Stimulated activated CD4-positive, alpha-beta T cell treated with anti-CD3 and anti-CD28 coated beads, Interleukin-2, amount 100 ng/mL, for 24 hours (primary cell): ENCODE measurements at regions not wholly inside any gene's neighbourhood (a gene's known extent, or its start where the extent isn't known, plus 50 kb on each side); places are given as distances from the start of the nearest gene placed in this dataset.

Experiments
- DNase-seq, 2 donors: peaks; one replicate each; pipeline ENCODE4 v3.0.0-alpha.2; 2020

DNA sequence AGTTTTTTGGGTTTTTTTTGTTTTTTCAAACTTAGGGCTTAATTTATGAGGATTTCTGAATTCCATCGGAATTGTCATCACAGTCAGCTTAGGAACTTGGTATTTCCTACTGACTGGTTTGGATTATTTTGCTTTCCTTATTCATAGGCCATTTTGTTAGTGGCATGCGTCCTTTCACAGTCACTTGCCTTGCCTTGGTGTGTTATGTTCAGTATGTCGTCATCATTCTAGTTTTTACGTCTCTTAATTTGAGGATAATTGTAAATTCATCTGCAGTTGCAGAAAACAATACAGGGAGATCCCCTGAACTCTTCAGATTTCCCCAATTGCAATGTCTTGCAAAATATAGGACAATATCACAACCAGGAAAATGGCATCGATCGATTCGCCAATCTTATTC is 485.3 kb downstream of the CBLN2 start:
- no peak for DNase-seq

DNA sequence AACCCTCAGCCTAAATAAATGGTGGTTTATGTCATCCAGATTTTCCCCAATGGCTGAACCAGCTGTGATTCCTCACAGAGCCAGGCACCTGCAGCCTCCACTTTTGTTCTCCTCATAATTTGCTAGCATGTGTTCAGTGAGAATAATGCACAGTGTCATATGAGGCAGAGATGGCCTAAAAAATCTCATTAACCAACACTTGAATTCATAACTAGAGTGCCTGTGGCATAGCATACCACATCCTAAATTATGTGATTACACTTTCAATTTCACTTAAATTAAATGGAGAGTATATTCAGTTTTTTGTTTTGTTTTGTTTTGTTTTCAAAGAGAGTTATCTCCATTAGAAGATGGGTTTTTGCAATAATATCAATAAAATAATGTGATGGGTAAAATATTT is 488.0 kb downstream of the CBLN2 start:
- DNase-seq = no peak

- no peak for DNase-seq
Observed at GRCh38 chr18:72041313-72042032, 502.7 kb downstream of the CBLN2 start.

DNA sequence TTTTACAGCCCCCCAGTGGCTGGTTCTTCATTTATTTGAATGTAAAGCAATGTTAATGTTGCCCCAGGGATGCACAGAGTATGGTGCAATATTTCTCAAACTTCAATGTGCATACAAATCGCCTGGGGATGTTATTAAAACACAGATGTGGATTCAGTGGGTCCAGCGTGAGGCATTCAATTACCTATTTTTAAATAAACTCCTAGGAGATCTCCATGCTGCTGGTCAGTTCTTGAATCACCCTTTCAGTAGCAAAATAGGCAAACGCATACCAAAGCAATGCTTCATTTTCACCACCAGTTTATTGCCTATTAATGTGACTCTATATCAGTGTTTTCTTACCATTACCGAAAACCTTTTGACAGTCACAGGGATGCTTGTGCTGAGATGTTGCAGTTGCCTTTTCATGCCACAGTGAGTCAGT is 530.7 kb downstream of the CBLN2 start:
- no peak for DNase-seq

DNA sequence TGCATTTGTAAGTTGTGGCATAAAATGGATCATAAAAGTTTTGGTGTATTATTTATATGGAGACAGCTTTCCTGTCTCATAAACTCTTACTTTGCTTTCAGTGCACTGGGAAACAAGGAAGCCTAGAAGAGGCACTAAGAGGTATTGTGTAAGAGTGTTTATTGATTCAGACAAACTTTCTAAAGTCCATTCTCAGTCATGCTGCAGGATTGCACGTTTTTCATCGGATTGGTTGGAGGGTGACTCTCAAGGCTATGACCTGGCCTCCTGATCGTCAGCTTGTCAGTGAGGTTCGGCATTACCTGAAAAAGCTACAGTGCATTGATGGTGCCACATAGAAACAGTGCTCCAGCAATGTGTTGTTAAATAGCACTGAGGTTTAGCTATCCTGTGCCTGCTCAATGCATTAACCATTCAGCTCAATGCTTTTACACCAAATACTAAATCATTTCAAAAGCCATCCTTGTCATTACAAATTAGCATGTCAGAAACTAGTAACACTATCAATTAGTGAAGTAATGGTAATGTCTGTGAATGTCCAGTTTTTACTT is 545.5 kb downstream of the CBLN2 start:
- DNase-seq = no peak

- DNase-seq = no peak
Observed at GRCh38 chr18:71995904-71996465, 548.2 kb downstream of the CBLN2 start.

- DNase-seq = no peak
Observed at GRCh38 chr18:71994273-71994672, 549.9 kb downstream of the CBLN2 start.

- no peak for DNase-seq
Observed at GRCh38 chr18:71989616-71990015, 554.5 kb downstream of the CBLN2 start.

DNA sequence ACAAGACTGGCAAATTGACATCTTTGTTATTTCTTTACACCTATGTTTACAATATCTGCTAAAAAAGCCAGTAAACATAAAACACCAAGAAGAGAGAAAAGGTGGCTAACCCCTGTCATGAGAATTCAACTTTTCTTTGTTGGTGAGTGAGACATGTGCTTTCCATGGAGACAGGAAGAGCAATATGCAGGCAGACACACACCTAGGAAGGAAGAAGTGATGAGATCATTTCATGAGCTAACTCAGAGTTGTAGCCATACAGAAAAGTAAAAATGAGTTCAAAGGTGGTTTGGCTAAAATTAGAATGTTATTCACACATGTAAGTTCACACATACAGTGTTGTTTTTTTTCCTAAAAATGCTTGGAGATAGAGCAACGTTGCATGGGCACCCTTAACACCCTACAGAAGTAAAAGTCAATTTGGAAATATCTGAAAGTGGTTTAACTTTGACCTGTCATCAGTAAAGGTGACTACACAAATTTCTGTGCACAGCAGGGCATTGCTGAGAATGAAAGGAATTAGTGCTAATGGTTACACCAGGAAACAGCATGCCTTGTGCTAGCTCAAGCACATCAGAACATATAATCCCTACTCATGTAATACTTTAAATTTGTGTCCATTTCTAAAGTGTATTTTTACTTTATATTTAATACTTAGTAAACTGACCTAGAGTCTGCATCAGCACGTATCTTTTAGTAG is 557.6 kb downstream of the CBLN2 start:
- DNase-seq = no peak

GRCh38 chr18:71976744-71977143 is 567.4 kb downstream of the CBLN2 start:
- DNase-seq = no peak

- no peak for DNase-seq
Observed at GRCh38 chr18:71966791-71967190, 577.4 kb downstream of the CBLN2 start.

- DNase-seq = no peak
Observed at GRCh38 chr18:71958605-71959004, 585.5 kb downstream of the CBLN2 start.

GRCh38 chr18:71951001-71951400 is 593.1 kb downstream of the CBLN2 start:
- no peak for DNase-seq

GRCh38 chr18:71942433-71942832 is 601.7 kb downstream of the CBLN2 start:
- no peak for DNase-seq

- no peak for DNase-seq
Observed at GRCh38 chr18:71939483-71939882, 604.7 kb downstream of the CBLN2 start.

GRCh38 chr18:71936744-71937143 is 607.4 kb downstream of the CBLN2 start:
- no peak for DNase-seq

DNA sequence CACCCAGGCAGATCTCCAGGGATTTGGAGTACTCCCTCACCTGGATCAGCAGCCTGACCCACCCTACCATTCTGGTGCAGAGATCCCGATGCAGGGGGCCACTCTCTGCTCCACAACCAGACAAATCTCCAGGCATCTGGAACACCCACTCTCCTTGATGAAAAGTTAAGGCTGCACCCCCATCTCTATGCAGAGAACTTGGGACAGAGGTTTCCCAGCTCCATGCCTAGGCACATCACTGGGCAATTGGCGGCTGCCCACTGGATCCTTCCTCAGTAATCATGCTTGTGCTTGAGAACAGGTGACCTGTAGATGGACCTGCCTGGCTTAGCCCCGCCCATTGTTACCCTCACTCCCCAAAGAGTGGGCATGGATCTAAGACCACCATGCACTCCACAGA is 624.9 kb downstream of the CBLN2 start:
- no peak for DNase-seq

DNA sequence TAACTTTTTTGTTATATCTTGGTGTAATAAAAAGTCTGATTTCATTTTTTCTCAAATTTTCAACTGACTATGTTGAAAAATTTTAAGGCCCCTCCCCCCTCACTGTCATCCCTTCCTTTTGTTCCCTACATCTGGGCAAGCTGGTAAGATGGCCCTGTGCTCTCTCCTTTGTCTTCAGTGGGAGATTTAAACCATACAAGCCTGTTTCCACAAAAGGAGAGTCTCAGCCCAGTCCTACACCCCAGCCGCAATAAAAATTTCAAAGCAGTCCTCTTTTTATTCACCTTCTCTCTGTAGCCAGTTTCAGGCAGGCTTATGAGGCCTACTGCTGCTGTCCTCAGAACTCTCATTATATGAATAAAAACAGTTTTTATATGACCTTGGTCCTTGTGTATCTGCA is 630.5 kb downstream of the CBLN2 start:
- DNase-seq = no peak

DNA sequence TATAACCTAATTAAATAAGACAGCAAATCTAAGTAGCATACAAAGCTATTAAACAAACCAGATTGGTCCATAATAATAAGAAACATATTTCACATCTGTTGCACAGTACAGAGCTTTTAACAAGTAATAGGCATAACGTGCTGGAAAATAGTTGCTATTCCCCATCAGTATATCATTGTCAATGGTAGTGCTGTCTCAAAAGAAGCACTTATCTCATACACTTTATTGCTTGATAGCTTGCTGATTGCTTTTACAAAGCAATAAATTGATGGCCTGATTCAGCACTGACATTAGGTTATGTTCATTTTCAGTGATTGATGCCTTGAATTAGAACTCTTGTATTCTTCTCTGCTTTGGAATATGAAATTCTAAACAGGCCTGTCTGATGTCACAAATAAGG is 641.7 kb downstream of the CBLN2 start:
- DNase-seq = no peak

DNA sequence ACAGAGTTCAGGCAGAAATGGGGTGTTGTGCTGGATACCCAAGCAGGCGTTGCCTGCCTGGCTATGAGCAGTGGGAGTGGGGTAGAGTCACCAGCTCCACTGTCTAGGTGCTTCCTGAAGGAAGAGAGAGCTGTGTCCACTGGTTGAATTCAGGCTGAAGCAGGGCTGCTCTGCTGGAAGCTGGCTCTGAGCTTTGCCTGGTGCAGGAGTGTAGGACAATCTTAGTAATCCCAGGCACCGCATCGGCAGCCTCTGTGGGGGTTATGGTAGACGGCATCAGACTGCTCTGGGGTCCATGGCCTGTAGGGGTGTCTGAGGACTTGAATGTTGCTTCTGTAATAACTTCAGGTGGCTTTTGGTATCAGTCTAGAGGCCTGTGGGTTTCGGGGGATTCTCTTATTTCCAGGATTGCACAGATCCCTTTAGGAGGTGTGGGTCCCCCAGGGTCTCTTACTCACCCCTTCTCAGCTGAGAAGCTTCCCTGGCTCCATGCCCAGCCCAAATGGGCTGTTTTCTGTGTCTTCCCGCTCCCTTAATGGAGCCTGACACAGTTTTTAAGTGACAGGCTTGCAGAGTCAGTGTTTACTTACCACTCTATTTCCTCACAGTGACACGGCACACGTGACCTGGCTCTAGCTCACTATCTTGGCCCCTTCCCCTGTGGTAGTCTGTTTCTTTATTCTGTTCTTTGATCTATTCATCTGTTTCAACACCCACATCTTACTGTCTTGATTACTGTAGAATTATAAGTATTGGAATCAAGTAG is 644.3 kb downstream of the CBLN2 start:
- DNase-seq = no peak

GRCh38 chr18:71899183-71899582 is 645.0 kb downstream of the CBLN2 start:
- DNase-seq = no peak

DNA sequence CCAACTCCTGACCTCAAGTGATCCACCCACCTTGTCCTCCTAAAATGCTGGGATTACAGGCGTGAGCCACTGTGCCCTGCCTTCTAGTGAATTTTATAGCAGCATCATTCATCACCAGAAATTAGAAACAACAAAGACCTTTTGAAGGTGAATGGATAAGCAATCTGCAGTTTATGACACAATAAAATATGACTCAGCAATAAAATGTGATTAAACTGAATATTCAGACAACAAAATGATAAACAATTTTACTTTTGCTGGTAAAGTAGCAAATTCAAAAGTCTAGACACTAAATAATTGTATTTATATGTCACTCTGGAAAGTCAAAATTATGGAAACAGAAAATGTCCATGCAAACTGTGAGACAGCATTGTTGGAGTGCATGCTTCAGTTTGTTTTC is 656.6 kb downstream of the CBLN2 start:
- DNase-seq = no peak

DNA sequence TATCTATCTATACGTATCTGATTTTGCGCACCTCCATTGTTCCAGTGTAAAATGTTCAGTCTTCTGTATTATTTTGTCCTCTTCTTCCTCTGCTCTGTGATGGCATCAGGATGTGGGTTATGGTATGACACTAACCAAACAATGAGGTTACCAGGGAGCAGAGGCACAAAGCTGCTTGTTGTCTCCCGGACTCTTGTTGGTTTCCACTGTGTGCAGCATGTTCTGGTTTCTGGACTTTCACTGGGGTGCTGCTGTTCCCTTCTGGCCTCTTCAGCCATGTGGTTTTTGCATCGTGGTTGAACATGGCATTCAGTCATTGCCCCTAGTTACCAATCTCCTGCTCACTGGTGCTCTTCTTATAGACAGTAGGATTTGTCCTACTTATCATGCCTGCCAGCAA is 665.9 kb downstream of the CBLN2 start:
- DNase-seq = no peak
